H9 (cell line): ENCODE measurements at regions not wholly inside any gene's neighbourhood (a gene's known extent, or its start where the extent isn't known, plus 50 kb on each side); places are given as distances from the start of the nearest gene placed in this dataset.

Experiments
- DNase-seq: peaks from one replicate; pipeline ENCODE4 v3.0.0-alpha.2; 2017
- H2AFZ ChIP-seq: one replicate; pipeline ENCODE4 v1.6.1; 2013; ENCODE audit warnings: mild to moderate bottlenecking, low read length, control low read depth, moderate library complexity
- H2AK5ac ChIP-seq: 2 replicates; pipeline ENCODE4 v1.6.1; 2013; ENCODE audit warnings: low read length, control low read depth, mixed read lengths; ENCODE audit not compliant: insufficient read length
- H2BK120ac ChIP-seq: one replicate; pipeline ENCODE4 v1.6.1; 2013; ENCODE audit warnings: low read depth, mild to moderate bottlenecking, low read length, control low read depth, inconsistent platforms; ENCODE audit not compliant: poor library complexity, severe bottlenecking
- H2BK12ac ChIP-seq: 2 replicates; pipeline ENCODE4 v1.6.1; 2013; ENCODE audit warnings: low read length, control low read depth, mixed read lengths, low read depth; ENCODE audit not compliant: insufficient read length
- H2BK15ac ChIP-seq: 2 replicates; pipeline ENCODE4 v1.6.1; 2013; ENCODE audit warnings: low read depth, low read length, control low read depth
- H2BK20ac ChIP-seq: one replicate; pipeline ENCODE4 v1.6.1; 2013; ENCODE audit warnings: low read depth, mild to moderate bottlenecking, low read length, control low read depth, inconsistent platforms; ENCODE audit not compliant: poor library complexity, severe bottlenecking
- H2BK5ac ChIP-seq: 2 replicates; pipeline ENCODE4 v1.6.1; 2013; ENCODE audit warnings: low read length, control low read depth, mixed read lengths; ENCODE audit not compliant: insufficient read length
- H3K14ac ChIP-seq: 2 replicates; pipeline ENCODE4 v1.6.1; 2013; ENCODE audit warnings: low read length, control low read depth; ENCODE audit not compliant: insufficient read depth
- H3K18ac ChIP-seq: 2 replicates; pipeline ENCODE4 v1.6.1; 2013; ENCODE audit warnings: low read depth, mild to moderate bottlenecking, mixed read lengths, low read length, control low read depth; ENCODE audit not compliant: insufficient read length
- H3K23ac ChIP-seq: 2 replicates; pipeline ENCODE4 v1.6.1; 2013; ENCODE audit warnings: low read length, control low read depth, mixed read lengths, low read depth; ENCODE audit not compliant: insufficient read length
- H3K23me2 ChIP-seq: 2 replicates; pipeline ENCODE4 v1.6.1; 2013; ENCODE audit warnings: low read depth, mild to moderate bottlenecking, mixed read lengths, low read length, control low read depth; ENCODE audit not compliant: insufficient read length, poor library complexity, severe bottlenecking
- H3K27ac ChIP-seq: 2 replicates; pipeline ENCODE4 v1.5.1; 2013; ENCODE audit warnings: low read length, control low read depth, mixed read lengths, low read depth; ENCODE audit not compliant: insufficient read length
- H3K27me3 ChIP-seq: 2 replicates; pipeline ENCODE4 v1.6.1; 2013; ENCODE audit warnings: low read length, control low read depth, inconsistent platforms; ENCODE audit not compliant: insufficient read depth
- H3K4ac ChIP-seq: 2 replicates; pipeline ENCODE4 v1.6.1; 2013; ENCODE audit warnings: low read depth, mild to moderate bottlenecking, control low read depth, inconsistent platforms, low read length, moderate library complexity
- H3K4me1 ChIP-seq: 2 replicates; pipeline ENCODE4 v1.6.1; 2013; ENCODE audit warnings: low read length, control low read depth, inconsistent platforms; ENCODE audit not compliant: insufficient read depth
- H3K4me2 ChIP-seq: 2 replicates; pipeline ENCODE4 v1.6.1; 2013; ENCODE audit warnings: low read length, control low read depth, mixed read lengths; ENCODE audit not compliant: insufficient read length, insufficient read depth
- H3K56ac ChIP-seq: 2 replicates; pipeline ENCODE4 v1.6.1; 2013; ENCODE audit warnings: low read depth, mild to moderate bottlenecking, mixed read lengths, low read length, control low read depth; ENCODE audit not compliant: insufficient read length
- H3K79me1 ChIP-seq: 2 replicates; pipeline ENCODE4 v1.6.1; 2013; ENCODE audit warnings: low read depth, mild to moderate bottlenecking, moderate library complexity, low read length, control low read depth, inconsistent platforms; ENCODE audit not compliant: insufficient read depth, poor library complexity, severe bottlenecking
- H3K79me2 ChIP-seq: 2 replicates; pipeline ENCODE4 v1.6.1; 2013; ENCODE audit warnings: low read length, control low read depth, inconsistent platforms; ENCODE audit not compliant: insufficient read depth
- H3K9ac ChIP-seq: 2 replicates; pipeline ENCODE4 v1.6.1; 2013; ENCODE audit warnings: low read length, control low read depth, mixed read lengths; ENCODE audit not compliant: insufficient read length; ENCODE audit errors: extremely low read depth
- H3K9me3 ChIP-seq: one replicate; pipeline ENCODE4 v1.6.1; 2013; ENCODE audit warnings: low read depth, low read length, inconsistent platforms; ENCODE audit not compliant: control insufficient read depth
- H3T11ph ChIP-seq: one replicate; pipeline ENCODE4 v1.6.1; 2013; ENCODE audit warnings: mild to moderate bottlenecking, low read length, control low read depth, inconsistent platforms
- H4K20me1 ChIP-seq: one replicate; pipeline ENCODE4 v1.6.1; 2013; ENCODE audit not compliant: control insufficient read depth, insufficient read length, insufficient read depth
- H4K5ac ChIP-seq: 2 replicates; pipeline ENCODE4 v1.6.1; 2013; ENCODE audit warnings: low read depth, mild to moderate bottlenecking, mixed read lengths, low read length, control low read depth; ENCODE audit not compliant: insufficient read length
- H4K8ac ChIP-seq: replicated peaks from 2 replicates; pipeline ENCODE4 v1.6.1; 2013; ENCODE audit warnings: low read length, control low read depth, mixed read lengths, low read depth; ENCODE audit not compliant: insufficient read length
- H4K91ac ChIP-seq: 2 replicates; pipeline ENCODE4 v1.6.1; 2013; ENCODE audit warnings: low read depth, mild to moderate bottlenecking, moderate library complexity, mixed read lengths, low read length, control low read depth; ENCODE audit not compliant: insufficient read length
- H3K27ac Mint-ChIP-seq, 3 experiments: 2 replicates in 2 of 3; 3 replicates in 1 of 3; pipeline ENCODE4 v1.8.0; 2020 to 2021; ENCODE audit warnings: mixed read lengths in 3 of 3, mild to moderate bottlenecking in 1 of 3, moderate library complexity in 1 of 3
- H3K27me3 Mint-ChIP-seq: 2 replicates; pipeline ENCODE4 v1.8.0; 2021; ENCODE audit warnings: low read depth, mild to moderate bottlenecking, moderate library complexity, mixed read lengths
- H3K36me3 Mint-ChIP-seq, 3 experiments: 2 replicates in 2 of 3; 3 replicates in 1 of 3; pipeline ENCODE4 v1.8.0; 2020 to 2021; ENCODE audit warnings: low read depth in 3 of 3, mixed read lengths in 3 of 3; ENCODE audit not compliant: insufficient read depth in 1 of 3
- H3K4me1 Mint-ChIP-seq, 2 experiments: 2 replicates each; pipeline ENCODE4 v1.8.0; 2020; ENCODE audit warnings: mixed read lengths in 2 of 2
- H3K4me3 Mint-ChIP-seq, 2 experiments: 2 replicates in 1 of 2; 3 replicates in 1 of 2; pipeline ENCODE4 v1.8.0; 2020 to 2021; ENCODE audit warnings: mild to moderate bottlenecking in 2 of 2, mixed read lengths in 2 of 2, moderate library complexity in 1 of 2
- H3K9me3 Mint-ChIP-seq, 2 experiments: 2 replicates in 1 of 2; 3 replicates in 1 of 2; pipeline ENCODE4 v1.8.0; 2020; ENCODE audit warnings: mild to moderate bottlenecking in 2 of 2, mixed read lengths in 2 of 2, moderate library complexity in 1 of 2
- WGBS: extraction: QIAGEN DNeasy Blood & Tissue Kit; methylation state at CpG from one replicate; pipeline ENCODE4 v1.1.7; 2013; ENCODE audit warnings: missing lambda C conversion rate, low lambda C conversion rate, mixed read lengths; ENCODE audit not compliant: insufficient read length; ENCODE audit errors: extremely low coverage; 5-methylcytosine and 5-hydroxymethylcytosine counted together
- TF ChIP-seq, protein P1 (sequence below): fragments of 200-600 bp; sonication (generic); conservative IDR thresholded peaks from 3 replicates; pipeline ENCODE4 v1.8.0; 2021; ENCODE audit warnings: antibody characterized with exemption, mild to moderate bottlenecking

DNA sequence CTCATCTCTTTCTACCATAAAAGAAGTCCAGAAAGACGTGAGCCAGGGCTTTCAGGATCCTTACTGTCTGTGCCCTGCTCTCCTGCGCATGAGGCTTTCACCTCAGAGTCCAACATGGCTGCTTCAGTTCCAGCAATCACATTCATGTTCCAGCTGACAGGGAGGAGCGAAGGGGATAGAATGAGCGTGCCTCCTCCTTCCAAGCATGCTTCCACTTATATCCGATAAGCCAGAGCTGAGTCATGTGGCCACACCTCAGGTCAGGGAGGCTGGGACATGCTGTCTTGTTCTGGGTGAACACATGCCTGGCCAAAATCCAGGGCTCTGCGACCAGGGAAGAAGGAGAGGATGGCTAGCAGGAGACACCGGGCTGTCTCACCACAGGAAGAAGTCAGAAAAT, 248.2 kb downstream of the SKAP2 start:
- Mint-ChIP-seq H3K36me3 (no peaks in the 10 kb centered on the region; a peak in 1 of 7 replicates), H3K27me3 (peaks cover 10% of the 10 kb centered on the region), H3K27ac (no peak overlapping the region), H3K9me3 (no peaks in the 10 kb centered on the region; a peak in 1 of 5 replicates), H3K4me3 (no peak overlapping the region), H3K4me1 (peaks cover 3 to 21% of the 10 kb centered on the region in 2 experiments)
- Histone ChIP-seq H2BK5ac (no peak overlapping the region), H4K20me1 (no peaks in the 10 kb centered on the region), H2AK5ac (no peak overlapping the region), H3K27ac (no peak overlapping the region), H4K91ac (no peak overlapping the region), H3K9me3 (no peaks in the 10 kb centered on the region), H3K4me2 (no peak overlapping the region), H4K8ac (no peak overlapping the region), H3K79me1 (no peaks in the 10 kb centered on the region), H3K14ac (no peak overlapping the region), H3K9ac (no peak overlapping the region), H3K56ac (no peak overlapping the region), H3K18ac (no peak overlapping the region), H2AFZ (no peak overlapping the region), H2BK20ac (no peak overlapping the region), H3K79me2 (no peaks in the 10 kb centered on the region), H2BK120ac (no peak overlapping the region), H2BK15ac (no peak overlapping the region), H4K5ac (no peak overlapping the region), H3T11ph (no peak overlapping the region), H3K27me3 (no peaks in the 10 kb centered on the region), H3K4ac (no peak overlapping the region), H3K23me2 (no peaks in the 10 kb centered on the region), H2BK12ac (no peak overlapping the region), H3K23ac (no peak overlapping the region), H3K4me1 (peaks cover 3% of the 10 kb centered on the region; the same call in 1 of the 2 replicates)
- WGBS: no CpG with 5 or more reads among the region's 7 CpGs
- no peak for DNase-seq
- TF ChIP-seq, protein P1, sequence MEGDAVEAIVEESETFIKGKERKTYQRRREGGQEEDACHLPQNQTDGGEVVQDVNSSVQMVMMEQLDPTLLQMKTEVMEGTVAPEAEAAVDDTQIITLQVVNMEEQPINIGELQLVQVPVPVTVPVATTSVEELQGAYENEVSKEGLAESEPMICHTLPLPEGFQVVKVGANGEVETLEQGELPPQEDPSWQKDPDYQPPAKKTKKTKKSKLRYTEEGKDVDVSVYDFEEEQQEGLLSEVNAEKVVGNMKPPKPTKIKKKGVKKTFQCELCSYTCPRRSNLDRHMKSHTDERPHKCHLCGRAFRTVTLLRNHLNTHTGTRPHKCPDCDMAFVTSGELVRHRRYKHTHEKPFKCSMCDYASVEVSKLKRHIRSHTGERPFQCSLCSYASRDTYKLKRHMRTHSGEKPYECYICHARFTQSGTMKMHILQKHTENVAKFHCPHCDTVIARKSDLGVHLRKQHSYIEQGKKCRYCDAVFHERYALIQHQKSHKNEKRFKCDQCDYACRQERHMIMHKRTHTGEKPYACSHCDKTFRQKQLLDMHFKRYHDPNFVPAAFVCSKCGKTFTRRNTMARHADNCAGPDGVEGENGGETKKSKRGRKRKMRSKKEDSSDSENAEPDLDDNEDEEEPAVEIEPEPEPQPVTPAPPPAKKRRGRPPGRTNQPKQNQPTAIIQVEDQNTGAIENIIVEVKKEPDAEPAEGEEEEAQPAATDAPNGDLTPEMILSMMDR: no peak
